Spleen (tissue), 7 donors: ENCODE measurements at regions not wholly inside any gene's neighbourhood (a gene's known extent, or its start where the extent isn't known, plus 50 kb on each side); places are given as distances from the start of the nearest gene placed in this dataset.

Experiments used
- POLR2A ChIP-seq, 3 donors: fragments of 450-650 bp; IDR thresholded peaks; one replicate each; pipeline ENCODE4 v1.5.1; 2017; ENCODE audit warnings: antibody characterized with exemption in 3 of 3, mild to moderate bottlenecking in 1 of 3
- TF ChIP-seq, protein P1 (sequence below), 11 experiments: fragments of 200-600 bp in 7 of 11; fragments of 450-650 bp in 4 of 11; sonication (generic) in 4 of 11; IDR thresholded peaks in 8 of 11; conservative IDR thresholded peaks in 3 of 11; 1 replicate in 7 of 11; 2 replicates in 4 of 11; pipeline versions ENCODE4 v1.4.0 to v1.8.0; 2016 to 2021; ENCODE audit warnings: antibody characterized with exemption in 11 of 11, inconsistent platforms in 4 of 11, mild to moderate bottlenecking in 1 of 11
- donor health status: DM: no; HTN: no; CAD: no; lungs with moderate emphysema.
- donor health status: DM: no; HTN: no; CAD: no.
- donor health status: DM: no; HTN: no; CAD: no.

DNA sequence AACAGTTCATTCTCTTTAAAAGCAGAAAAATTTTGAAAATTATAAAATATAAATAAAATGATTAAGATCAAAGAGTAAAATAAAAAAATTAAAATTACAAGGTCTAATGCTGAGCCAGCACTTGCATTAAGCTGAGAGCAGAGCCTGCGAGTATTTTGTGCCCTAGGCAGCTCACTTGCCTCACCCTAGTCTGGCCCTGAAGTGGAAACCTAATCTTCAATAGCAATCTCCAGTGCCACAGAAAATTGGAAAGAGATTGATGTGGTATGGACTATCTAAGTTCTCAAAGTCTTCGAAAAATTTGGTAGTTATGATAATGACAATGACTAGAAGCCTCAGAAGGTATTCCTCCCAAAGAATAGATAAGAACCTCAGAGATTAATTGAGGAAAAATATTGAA, 459.4 kb upstream of the CBLB start:
- TF ChIP-seq, protein P1, sequence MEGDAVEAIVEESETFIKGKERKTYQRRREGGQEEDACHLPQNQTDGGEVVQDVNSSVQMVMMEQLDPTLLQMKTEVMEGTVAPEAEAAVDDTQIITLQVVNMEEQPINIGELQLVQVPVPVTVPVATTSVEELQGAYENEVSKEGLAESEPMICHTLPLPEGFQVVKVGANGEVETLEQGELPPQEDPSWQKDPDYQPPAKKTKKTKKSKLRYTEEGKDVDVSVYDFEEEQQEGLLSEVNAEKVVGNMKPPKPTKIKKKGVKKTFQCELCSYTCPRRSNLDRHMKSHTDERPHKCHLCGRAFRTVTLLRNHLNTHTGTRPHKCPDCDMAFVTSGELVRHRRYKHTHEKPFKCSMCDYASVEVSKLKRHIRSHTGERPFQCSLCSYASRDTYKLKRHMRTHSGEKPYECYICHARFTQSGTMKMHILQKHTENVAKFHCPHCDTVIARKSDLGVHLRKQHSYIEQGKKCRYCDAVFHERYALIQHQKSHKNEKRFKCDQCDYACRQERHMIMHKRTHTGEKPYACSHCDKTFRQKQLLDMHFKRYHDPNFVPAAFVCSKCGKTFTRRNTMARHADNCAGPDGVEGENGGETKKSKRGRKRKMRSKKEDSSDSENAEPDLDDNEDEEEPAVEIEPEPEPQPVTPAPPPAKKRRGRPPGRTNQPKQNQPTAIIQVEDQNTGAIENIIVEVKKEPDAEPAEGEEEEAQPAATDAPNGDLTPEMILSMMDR (IDR thresholded peaks at IDR 0.05 in 8 of 11, conservative IDR thresholded peaks at IDR 0.05 in 3 of 11): no peak
- no peak for TF ChIP-seq POLR2A (IDR thresholded peaks at IDR 0.05)
